Sigmoid colon (tissue), 4 donors: ENCODE measurements at regions not wholly inside any gene's neighbourhood (a gene's known extent, or its start where the extent isn't known, plus 50 kb on each side); places are given as distances from the start of the nearest gene placed in this dataset.

Experiments
- EP300 ChIP-seq, 4 donors: sonication (generic); formaldehyde crosslinking; IDR thresholded peaks; one replicate each; pipeline ENCODE4 v1.6.1; 2017; ENCODE audit warnings: antibody characterized with exemption in 4 of 4
- TF ChIP-seq, protein P1 (sequence below), 4 experiments: fragments of 450-650 bp in 3 of 4; fragments of 200-600 bp in 1 of 4; IDR thresholded peaks; one replicate each; pipeline ENCODE4 v1.5.1; 2016 to 2019; ENCODE audit warnings: antibody characterized with exemption in 4 of 4, mild to moderate bottlenecking in 3 of 4, moderate library complexity in 2 of 4

- TF ChIP-seq EP300 (IDR thresholded peaks at IDR 0.05) = no peak
- TF ChIP-seq, protein P1, sequence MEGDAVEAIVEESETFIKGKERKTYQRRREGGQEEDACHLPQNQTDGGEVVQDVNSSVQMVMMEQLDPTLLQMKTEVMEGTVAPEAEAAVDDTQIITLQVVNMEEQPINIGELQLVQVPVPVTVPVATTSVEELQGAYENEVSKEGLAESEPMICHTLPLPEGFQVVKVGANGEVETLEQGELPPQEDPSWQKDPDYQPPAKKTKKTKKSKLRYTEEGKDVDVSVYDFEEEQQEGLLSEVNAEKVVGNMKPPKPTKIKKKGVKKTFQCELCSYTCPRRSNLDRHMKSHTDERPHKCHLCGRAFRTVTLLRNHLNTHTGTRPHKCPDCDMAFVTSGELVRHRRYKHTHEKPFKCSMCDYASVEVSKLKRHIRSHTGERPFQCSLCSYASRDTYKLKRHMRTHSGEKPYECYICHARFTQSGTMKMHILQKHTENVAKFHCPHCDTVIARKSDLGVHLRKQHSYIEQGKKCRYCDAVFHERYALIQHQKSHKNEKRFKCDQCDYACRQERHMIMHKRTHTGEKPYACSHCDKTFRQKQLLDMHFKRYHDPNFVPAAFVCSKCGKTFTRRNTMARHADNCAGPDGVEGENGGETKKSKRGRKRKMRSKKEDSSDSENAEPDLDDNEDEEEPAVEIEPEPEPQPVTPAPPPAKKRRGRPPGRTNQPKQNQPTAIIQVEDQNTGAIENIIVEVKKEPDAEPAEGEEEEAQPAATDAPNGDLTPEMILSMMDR (IDR thresholded peaks at IDR 0.05) = no peak
These were observed 476.8 kb upstream of the SMARCA2 start for GRCh38 chr9:1538301-1538700.
